Cardiac septum (tissue), 1 donor: ENCODE measurements at regions not wholly inside any gene's neighbourhood (a gene's known extent, or its start where the extent isn't known, plus 50 kb on each side); places are given as distances from the start of the nearest gene placed in this dataset.

Source experiments
- DNase-seq: peaks from one replicate; pipeline ENCODE4 v3.0.0-alpha.2; 2020; ENCODE audit warnings: low spot score
- intact Hi-C: fragments of 100-400 bp; cut with DNase I; formaldehyde crosslinking; loops from one replicate; pipeline ENCODE4 v1.14.0; 2022
- donor health status: DM: no; HTN: no; CAD: no.

DNA sequence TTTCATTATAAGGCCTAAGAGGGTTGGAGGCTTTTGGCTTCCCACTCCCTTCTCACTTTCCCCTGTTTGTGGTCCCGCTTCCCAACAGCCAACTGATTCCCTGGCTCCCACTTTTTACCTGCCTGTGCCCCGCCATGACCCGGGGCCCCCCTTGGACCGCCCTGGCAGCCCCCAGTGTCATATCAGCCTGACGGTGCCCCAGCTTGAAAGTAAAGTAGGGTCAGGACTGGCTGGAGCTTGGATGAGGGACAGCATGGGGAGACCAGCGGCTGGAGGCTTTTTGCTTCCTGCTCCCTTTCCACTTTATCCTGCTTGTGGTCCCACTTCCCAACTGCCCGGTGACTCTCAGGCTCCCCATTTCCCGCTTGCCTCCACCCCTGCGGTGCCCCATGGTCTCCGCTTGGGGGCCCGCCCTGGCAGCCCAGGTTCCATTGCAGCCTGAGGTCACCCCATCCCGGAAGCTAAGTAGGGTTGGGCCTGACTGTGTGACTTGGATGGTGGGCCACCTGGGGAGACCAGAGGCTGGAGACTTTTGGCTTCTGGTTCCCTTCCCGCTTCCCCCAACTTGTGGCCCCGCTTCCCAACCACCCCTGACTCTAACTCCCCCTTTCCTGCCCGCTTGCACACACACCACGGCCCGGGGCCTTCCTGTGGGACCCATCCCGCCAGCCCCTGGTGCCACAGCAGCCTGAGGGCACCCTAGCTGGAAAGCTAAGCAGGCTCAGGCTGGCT lies 2274.7 kb downstream of the TP53TG3F start:
- intact Hi-C loops = no loop called here
- DNase-seq = no peak

DNA sequence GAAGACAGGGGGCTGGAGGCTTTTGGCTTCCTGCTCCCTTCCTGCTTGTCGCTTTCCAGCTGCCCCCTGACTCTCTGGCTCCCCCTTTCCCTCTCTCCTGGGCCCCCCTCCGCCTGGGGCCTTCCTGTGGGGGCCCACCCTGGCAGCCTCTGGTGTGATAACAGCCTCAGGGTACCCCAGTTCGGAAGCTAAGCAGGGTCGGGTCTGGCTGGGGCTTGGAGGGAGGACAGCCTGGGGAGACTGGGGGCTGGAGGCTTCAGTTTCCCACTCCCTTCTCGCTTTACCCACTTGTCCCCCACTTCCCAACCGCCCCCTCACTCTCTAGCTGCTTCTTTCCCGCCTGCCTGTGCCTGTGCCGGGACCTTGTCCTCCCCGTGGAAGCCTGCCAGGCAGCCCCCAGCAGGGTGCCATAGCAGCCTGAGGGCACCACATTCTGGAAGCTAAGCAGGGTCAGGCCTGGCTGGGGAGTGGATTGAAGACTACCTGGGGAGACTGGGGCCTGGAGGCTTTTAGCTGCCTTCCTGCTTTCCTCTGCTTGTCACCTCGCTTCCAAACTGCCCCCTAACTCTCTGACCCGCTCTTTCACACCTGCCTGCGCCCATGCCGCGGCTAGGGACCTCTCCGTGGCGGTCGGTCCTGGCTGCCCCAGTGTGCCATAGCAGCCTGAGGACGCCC lies 2275.5 kb downstream of the TP53TG3F start:
- no peak for DNase-seq
- intact Hi-C loops = no loop called here

DNA sequence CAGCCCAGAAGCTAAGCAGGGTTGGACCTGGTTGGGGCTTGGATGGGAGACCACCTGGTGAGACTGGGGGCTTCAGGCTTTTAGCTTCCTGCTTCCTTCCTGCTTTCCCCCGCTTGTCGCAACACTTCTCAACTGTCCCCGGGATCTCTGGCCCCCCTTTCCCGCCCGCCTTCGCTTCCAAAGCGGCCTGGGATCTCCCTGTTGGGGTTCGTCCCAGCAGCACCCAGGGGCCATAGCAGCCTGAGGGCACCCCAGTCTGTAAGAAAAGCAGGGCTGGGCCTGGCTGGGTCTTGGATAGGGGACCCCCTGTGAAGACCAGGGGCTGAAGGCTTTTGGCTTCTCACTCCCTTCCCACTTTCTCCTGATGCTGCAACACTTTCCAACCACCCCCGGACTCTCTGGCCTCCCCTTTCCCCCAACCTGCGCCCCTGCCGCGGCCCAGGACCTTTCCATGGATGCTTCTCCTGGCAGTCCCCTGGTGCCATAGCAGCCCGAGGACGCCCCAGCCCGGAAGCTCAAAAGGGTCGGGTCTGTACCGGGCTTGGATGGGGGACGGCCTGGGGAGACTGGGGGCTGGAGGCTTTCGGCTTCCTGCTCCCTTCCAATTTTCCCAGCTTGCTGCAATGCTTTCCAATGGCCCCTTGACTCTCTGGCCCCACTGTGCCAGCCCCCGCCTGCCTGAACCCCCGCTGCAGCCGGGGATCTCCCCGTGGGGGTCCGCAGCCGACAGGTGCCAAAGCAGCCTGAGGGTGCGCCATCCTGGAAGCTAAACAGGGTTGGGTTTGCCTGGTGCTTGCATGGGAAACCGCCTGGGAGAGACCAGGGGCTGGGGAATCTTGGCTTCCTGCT lies 2276.2 kb downstream of the TP53TG3F start:
- DNase-seq = no peak
- intact Hi-C loops = no loop called here

DNA sequence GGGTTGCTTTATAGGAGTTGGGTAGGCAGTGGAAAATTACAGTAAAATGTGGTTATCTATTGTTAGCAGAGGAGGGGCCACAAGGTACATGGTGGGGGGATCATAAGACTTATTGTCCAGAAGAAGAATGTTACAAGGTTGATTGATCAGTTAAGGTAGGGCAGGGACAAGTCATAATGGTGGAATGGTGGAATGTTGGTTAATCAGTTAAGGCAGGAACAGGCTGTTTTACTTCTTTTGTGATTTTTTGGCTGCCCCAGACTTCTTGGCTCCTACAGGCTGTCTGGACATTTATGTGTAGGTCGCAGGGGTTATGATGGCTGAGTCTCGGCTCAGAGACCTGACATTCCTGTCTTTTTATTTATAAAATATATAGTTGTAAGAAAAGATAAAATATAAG lies 2277.1 kb downstream of the TP53TG3F start:
- intact Hi-C loops = no loop called here
- DNase-seq = no peak

DNA sequence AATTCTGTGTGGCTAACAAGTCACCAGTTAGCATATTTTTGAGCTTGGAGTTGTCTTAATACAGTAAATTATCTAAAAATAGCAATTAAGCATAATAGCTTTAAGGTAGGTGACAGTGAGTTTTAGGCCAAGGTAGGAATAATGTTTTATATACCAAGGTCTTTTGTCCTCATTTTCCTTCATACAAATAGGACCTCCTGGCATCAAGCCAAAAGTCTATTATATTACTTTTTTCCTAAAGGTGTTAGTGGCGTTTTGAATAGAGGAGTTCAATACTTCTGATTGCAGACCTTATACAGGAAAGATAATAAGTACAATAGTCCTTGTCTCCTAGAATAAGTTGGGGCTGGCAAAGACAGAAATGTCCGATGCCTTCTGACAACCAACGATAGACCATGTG lies 2277.7 kb downstream of the TP53TG3F start:
- no peak for DNase-seq
- intact Hi-C loops = no loop called here

DNA sequence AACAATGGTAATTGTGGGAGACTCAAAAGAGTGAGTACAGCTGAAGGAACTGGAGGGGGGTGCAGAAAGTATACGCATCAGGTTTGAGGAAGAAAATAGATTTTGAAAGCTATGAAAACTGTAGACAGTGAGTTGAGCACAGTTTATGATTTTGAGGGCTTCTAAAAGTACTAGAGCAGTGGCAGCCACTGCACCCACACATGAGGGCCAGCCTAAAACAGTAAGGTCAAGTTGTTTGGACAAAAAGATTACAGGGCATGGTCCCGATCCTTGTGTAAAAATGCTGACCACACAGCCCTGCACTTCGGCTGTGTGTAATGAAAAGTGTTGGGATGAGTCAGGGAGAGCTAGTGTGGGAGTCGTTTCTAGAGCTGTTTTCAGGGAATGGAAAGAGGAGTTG lies 2282.1 kb downstream of the TP53TG3F start:
- intact Hi-C loops = no loop called here
- no peak for DNase-seq

DNA sequence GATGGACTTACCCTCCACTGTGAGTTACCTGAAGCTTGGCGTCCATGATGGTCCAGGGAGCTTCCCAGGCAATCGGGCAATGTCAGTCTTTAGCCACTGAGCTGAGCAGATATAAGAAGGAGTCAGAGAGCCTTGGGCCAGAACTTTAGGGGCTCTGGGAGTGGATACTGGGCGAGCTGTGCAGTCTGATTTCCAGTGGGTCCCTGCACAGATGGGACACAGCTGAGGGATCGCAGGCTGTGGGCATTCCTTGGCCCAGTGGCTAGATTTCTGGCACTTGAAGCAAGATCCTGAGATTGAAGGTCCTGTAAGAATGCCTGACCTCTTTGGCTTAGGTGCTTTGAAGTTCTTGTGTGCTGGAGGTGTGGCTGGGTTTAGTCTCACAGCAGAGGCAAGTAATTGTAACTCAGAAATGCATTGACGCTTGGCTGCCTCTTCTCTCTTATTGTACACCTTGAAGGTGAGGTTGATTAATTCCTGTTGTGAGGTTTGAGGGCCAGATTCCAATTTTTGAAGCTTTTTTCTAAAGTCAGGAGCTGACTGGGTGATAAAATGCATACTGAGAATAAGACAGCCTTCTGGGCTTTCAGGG lies 2283.8 kb downstream of the TP53TG3F start:
- intact Hi-C loops = no loop called here
- DNase-seq = no peak

DNA sequence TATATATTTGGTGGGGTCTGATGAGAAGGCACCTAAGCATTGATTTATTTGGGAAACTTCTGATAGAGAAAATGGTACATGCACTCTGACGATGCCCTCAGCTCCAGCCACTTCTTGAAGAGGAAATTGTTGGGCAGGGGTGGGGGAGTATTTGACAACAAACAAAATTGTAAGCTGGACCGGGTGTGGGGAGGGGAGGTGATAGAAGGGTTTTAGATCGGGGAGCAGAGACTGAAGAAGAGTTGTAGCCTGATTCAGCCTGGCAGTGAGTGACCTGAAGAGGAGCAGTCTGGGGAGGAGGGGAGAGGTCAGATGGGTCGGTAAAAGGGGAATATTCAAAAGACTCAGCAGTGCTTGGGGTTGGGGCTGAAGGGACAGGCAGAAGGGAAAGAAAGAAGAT lies 2284.7 kb downstream of the TP53TG3F start:
- intact Hi-C loops = no loop called here
- no peak for DNase-seq

DNA sequence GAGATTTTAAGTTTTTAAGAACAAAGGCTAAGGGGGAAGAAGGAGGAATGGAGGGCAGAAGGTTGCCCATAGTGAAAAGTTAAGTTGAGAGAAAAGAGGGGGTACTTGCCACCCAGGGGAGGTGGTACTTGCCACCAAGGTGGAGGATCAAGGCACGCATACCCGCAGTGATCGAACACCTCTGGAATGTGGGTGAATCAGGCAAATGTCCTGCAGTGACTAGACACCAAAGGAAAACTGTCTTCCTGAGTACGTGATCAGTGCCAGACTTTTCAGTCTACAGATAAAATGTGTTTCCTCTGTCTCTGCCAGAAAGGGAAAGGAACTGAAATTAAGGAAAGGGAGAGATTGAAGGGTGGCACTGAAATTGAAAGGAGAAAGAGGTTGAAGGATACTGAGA lies 2285.3 kb downstream of the TP53TG3F start:
- intact Hi-C loops = no loop called here
- DNase-seq = no peak

DNA sequence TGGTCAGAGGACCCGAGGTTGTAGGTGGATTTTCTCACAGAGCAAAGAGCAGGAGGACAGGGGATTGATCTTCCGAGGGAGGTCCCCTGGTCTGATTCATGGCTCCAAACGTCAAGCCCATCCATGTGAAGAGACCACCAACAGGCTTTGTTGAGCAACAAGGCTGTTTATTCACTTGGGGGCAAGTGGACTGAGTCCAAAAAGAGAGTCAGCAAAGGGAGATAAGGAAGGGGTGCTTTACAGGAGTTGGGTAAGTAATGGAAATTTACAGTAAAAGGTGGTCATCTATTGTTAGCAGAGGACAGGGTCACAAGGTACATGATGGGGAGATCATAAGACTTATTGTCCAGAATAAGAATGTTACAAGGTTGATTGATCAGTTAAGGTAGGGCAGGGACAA lies 2285.8 kb downstream of the TP53TG3F start:
- no peak for DNase-seq
- intact Hi-C loops = no loop called here

DNA sequence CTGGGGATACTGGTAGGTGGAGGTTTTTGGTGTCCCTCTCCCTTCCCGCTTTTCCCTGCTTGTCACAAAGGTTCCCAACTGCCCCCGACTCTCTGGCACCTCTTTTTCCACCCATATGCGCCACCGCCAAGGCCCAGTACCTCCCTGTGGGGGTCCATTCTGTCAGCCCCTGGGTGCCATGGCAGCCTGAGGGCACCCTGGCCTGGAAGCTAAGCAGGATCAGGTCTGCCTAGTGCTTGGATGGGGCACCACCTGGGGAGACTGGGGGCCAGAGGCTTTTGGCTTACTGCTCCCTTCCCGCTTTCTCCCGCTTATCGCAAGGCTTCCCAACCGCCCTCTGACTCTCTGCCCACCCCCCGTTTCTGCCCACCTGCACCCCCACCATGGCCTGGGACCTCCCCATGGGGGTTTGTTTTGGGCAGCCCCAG lies 2286.4 kb downstream of the TP53TG3F start:
- intact Hi-C loops = no loop called here

DNA sequence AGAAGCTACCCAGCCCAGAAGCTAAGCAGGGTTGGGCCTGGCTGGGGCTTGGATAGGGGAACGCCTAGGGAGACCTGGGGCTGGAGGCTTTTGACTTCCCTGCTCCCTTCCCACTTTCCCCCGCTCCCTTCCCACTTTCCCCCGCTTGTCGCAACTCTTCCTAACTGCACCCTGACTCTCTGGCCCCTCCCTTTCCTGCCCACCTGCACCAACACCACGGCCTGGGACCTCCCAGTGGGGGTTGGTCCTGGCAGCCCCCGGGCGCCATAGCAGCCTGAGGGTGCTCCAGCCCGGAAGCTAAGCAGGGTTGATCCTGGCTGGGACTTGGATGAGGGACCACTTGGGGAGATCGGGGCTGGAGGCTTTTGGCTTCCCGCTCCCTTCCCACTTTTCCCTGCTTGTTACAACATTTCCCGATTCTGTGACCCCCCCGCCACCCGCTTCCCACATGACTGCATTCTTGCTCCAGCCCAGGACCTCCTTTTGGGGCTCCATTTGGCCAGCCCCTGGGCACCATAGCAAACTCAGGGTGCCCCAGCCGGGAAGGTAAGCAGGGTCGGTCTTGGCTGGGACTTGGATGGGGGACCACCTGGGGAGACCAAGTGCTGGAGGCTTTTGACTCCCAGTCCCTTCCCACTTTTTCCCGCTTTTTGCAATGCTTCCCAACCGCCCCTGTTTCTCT lies 2287.0 kb downstream of the TP53TG3F start:
- DNase-seq = no peak
- intact Hi-C loops = no loop called here

More for the DNA sequence above, 2286.4 kb downstream of the TP53TG3F start:
- DNase-seq = no peak

DNA sequence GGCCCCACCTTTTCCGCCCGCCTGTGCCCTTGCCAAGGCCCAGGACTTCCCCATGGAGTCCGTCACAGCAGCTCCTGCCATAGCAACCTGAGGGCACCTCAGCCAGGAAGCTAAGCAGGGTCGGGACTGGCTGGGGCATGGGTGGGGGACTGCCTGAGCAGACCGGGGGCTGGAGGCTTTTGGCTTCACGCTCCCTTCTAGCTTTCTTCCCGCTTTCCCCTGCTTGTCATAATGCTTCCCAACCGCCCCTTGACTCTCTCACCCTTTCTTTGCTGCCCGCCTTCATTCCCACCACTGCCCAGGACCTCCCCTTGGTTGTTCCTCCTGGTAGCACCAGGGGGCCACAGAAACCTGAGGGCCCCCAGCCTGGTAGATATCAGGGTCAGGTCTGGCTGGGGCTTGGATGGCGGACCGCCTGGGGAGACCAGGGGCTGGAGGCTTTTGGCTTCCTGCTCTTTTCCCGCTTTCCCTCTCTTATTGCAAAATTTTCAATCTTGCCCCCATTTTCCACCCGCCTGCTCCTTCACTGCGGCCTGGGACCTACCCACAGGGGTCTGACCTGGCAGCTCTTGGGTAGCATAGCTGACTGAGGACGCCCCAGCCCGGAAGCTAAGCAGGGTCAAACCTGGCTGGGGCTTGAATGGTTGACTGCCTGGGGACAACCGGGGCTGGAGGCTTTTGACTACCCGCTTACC lies 2287.7 kb downstream of the TP53TG3F start:
- intact Hi-C loops = no loop called here
- no peak for DNase-seq

DNA sequence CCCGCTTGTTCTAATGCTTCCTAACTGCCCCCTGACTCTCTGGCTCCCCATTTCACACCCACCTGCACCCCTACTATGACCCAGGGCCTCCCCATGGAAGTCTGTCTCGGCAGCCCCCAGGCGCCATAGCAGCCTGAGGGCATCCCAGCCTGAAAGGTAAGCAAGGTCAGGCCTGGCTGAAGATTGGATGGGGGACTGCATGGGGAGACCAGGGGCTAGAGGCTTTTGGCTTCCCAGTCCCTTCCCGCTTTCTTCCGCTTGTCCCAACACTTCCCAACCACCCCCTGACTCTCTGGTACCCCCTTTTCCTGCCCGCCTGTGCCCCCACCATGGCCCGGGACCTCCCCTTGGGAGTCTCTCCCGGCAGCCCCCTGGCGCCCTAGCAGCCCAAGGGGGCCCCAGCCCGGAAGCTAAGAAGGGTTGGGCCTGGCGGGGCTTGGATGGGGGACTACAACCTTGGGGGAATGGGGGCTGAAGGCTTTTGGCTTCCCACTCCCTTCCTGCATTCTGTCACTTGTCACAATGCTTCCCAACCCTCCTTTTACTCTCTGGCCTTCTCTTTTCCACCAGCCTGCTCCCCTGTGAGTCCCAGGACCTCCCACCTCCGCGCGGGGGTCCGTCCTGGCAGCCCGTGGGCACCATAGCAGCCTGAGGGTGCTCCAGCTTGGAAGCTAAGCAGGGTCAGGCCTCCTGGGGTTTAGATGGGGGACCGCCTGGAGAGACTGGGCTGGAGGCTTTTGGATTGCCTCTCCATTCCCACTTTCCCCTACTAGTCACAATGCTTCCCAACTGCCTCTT lies 2288.4 kb downstream of the TP53TG3F start:
- intact Hi-C loops = no loop called here
- no peak for DNase-seq

DNA sequence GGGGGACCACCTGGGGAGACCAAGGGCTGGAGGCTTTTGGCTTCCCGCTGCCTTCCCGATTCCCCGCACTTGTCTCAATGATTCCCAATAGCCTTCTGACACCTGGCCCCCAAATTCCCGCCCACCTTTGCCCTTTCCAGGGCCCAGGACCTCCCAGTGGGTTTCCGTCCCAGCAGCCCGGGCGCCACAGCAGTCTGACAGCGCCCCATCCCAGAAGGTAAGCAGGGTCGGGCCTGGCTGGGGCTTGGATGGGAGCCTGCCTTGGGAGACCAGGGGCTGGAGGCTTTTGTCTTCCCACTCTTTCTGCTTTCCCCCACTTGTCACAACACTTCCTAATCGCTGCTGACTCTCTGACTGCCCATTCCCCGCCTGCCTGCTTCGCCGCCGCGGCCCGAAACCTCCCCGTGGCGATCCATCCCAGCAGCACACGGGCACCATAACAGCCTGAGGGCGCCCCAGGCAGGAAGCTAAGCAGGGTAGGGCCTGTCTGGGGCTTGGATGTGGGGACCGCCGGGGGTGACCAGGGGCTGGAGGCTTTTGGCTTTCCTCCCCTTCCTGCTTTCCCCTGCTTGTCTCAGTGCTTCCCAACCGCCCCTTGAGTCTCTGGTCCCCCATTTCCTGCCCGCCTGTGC lies 2289.3 kb downstream of the TP53TG3F start:
- DNase-seq = no peak
- intact Hi-C loops = no loop called here

DNA sequence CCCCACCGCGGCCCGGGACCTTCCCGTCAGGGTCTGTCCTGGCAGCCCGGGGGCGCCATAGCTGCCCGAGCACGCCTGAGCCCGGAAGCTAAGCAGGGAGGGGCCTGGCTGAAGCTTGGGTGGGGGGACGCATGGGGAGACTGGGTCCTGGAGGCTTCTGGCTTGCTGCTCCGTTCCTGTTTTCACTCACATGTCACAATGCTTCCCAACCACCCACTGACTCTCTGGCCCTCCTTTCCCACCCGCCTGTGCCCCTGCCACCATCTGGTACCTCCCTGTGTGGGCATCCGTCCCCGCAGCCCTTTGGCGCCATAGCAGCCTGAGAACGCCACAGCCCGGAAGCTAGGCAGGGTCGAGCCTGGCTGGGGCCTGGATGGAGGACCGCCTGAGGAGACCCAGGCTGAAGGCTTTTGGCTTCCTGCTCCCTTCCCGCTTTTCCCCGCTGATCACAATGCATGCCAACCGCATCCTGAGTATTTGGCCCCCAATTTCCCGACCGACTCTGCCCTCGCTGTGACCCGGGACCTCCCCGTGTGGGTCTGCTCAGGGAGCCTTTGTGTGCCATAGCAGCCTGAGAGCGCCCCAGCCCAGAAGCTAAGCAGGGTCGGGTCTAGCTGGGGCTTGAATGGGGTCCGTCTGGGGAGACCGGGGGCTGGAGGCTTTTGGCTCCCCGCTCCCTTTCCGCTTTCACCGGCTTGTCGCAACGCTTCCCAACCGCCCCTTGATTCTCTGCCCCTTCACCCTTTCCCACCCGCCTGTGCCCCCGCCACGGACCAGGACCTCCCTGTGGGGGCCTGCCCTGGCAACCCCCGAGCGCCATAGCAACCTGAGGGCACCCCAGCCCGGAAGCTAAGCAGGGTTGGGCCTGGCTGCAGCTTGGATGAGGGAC lies 2290.1 kb downstream of the TP53TG3F start:
- no peak for DNase-seq
- intact Hi-C loops = no loop called here

DNA sequence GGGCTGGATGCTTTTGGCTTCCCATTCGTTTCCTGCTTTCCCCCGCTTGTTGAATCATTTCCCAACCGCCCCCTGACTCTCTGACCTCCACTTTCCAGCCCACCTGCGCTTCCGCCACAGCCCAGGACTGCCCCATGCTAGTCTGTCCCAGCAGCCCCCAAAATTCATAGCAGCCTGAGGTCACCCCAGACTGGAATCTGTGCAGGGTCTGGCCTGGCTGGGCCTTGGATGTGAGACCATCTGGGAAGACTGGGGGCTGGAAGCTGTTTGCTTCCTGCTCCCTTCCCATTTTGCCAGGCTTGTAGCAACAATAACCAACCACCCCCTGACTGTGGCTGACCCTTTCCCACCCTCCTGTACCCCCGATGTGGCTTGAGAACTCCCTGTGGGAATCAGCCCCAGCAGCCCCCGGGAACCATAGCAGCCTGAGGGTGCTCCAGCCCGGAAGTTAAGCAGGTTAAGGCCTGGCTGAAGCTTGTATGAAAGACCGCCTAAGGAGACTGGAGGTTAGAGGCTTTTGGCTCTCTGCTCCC lies 2290.8 kb downstream of the TP53TG3F start:
- no peak for DNase-seq
- intact Hi-C loops = no loop called here
